Activated CD4-positive, CD25-positive, alpha-beta regulatory T cell (primary cell): ENCODE measurements at regions not wholly inside any gene's neighbourhood (a gene's known extent, or its start where the extent isn't known, plus 50 kb on each side); places are given as distances from the start of the nearest gene placed in this dataset.
A peak's percentile ranks its signal among the peaks of the same experiment; 100 is the strongest.

Experiments
- DNase-seq, 4 experiments: peaks; one replicate each; lab custom pipeline; 2025; lab: John Stamatoyannopoulos, UW

DNA sequence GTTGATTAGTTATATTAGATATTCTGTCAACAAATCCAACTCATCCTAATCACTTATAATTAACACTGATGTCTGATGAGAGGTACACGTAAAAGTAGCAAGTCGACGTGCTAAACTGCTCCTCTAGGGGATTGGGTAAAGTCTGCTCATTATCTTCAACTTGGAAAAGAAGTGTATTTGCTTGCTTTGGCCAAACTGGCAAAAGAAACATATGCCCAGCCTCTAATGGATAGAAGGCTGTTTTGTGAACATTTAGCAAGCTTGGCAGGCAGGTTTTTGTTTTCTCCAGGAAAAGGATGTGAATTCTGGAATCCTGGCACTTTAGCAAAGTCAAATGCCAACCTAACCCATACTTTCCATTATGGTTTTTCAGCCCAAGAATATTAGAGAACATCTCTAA is 264.8 kb downstream of the TBL1XR1 start:
- DNase-seq, result no peak

DNA sequence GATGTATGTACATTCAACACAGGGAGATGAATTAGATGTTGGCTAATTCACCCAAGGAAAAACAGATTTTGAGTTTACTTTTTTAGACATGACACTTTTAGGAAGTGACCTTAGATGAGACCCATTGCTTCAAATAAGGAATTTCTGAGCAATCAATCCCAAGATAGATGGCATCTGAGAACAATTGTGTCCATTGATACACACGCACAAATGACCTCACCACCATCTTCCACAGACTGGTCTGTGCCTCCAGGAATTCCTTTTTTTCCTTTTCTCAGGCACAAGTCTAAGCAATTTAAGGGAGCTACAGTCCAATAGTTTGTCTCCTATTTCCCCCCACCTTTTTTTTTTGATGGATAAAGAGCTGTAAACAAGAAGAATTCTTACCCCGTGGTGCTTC is 265.3 kb downstream of the TBL1XR1 start:
- no peak for DNase-seq

DNA sequence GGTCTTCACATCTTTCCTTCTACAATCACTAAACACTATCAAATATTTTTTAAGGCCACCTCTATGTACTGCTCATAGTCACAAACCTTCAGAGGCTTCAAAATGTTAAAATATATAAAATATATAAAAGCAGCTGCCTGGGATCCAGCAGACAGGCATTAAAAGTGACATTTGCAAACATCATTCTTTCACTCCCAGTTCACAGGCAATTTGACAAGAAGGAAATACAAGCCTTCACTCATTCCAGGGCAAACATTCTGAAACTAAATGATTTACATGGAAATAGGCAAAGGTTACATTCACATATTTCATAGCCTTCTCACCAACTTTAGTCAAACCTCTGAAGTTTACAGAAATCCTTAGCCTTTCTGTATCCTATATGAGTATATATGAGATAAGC is 266.3 kb downstream of the TBL1XR1 start:
- no peak for DNase-seq

DNA sequence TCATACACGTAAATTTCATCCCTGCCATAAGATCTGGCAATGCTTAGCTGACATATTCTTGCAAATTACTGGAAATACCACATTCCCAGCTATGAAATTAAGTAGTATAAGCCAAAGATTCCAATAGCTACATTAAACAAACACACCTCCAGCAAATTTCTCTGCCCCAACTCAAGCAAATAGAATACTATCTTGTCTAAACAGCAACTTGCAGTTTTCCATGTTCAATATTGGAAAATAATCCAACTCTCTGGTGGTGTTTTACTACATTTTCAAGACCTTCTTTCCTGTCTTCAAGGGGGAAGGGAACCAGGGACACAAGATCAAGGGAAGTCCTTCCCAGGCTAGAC is 268.7 kb downstream of the TBL1XR1 start:
- DNase-seq, result no peak

DNA sequence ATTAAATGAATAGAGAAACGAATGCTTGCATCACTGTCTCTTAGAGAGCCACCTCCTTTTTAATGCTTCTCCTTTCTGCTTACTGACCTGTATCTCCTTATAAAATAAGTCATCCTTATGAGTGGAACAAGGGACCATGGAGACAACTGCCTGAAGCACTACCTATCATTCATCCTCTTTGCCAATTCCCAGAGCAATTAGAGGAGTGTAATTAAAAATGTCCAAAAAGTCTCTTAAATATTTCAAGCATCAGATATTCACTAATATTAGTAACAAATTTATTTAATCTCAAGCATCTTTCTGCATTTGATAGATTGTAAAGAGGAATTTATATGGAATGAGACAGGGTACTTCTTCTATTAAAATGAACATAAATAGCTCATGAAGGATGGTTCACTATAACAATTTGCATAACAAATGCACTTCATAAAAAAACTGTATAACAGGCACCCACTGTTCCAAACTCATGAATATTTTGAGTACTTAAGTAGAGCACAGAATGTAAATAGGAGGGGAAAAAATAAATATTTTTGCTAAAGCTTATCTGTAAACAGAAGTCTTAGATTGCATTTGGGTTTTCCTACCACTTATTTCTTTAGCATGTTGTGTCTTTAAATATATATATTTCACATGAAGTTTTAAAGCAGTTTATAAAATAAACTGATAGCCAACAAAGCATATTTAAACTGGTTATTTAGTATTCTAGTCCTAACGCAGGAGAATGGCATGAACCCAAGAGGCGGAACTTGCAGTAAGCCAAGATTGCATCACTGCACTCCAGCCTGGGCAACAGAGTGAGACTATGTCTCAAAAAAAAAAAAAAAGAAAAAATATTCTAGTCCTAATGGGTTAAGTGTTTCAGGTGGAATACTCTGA is 269.3 kb downstream of the TBL1XR1 start:
- no peak for DNase-seq

DNA sequence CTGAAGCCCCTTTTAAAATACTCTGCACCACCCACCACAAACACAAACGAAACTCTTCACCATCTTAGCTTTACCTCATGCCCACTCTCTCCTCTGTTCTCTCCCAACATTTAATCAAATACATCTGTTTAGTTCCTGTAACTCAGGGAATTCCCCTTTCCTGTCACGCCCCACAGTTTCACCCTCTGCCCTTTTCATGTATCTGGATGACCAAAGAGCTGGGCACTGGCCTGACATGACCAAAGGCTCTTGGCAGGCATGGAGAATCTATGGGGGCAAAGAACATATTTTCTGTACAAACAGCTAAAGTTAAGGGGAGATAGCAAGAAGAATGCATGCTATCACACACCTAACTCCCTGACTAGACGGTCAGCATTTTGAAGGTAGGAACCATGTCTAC is 270.0 kb downstream of the TBL1XR1 start:
- DNase-seq, result no peak

DNA sequence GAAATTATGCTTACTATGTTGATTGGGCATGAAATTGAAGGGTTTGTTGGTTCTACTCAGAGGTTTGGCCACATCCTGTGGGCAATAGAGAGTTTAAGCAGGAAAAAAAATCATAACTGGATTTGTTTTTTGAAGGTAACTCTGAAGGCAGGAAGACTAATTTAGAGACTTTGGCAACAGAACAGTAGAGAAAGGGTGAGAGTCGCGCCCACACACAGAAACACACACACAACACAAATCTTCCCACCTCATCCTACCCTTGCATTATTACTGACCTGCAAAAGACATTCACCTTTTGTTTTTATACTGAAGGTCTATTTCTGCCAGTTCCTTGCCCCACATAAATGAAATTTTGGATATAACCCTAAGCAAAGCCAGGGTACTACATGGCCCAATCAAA is 270.6 kb downstream of the TBL1XR1 start:
- DNase-seq, result no peak

DNA sequence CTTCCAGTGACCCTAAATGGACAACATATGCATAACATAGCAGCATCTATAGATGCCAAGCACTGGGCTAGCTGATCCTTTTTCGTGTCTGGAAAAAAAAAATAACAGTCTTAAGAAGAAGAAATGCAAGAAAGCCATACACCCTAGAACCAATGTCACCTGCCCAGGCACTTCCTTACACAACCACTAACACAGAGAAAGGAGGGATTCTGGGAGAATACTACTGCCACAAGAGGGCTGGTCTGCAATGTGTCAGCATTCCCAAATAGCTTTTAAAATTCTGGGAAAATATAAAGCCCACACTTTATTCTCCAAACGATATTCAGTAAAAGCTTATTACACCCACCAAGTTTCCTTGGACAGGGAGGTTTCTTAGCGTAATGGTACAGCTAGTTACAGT is 271.2 kb downstream of the TBL1XR1 start:
- DNase-seq, result no peak

DNA sequence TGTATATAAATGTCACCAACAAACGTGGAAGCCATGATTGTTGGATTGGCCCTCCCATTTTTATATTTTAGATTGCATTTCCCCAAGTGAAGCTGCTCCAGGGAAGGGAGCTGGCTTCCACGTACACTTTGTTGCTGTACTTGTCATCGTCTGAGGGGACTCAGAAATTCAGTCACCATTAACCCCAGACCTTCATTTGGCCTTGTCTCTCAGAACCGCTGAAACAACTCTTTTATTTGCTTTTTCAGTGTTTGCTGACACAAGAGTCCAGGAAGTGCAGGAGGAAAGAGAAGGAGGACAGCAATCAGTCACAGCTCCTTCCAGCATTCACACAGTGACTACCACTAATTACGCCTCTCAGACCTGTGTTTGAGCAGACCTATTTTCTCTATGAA is 276.5 kb downstream of the TBL1XR1 start:
- no peak for DNase-seq

DNA sequence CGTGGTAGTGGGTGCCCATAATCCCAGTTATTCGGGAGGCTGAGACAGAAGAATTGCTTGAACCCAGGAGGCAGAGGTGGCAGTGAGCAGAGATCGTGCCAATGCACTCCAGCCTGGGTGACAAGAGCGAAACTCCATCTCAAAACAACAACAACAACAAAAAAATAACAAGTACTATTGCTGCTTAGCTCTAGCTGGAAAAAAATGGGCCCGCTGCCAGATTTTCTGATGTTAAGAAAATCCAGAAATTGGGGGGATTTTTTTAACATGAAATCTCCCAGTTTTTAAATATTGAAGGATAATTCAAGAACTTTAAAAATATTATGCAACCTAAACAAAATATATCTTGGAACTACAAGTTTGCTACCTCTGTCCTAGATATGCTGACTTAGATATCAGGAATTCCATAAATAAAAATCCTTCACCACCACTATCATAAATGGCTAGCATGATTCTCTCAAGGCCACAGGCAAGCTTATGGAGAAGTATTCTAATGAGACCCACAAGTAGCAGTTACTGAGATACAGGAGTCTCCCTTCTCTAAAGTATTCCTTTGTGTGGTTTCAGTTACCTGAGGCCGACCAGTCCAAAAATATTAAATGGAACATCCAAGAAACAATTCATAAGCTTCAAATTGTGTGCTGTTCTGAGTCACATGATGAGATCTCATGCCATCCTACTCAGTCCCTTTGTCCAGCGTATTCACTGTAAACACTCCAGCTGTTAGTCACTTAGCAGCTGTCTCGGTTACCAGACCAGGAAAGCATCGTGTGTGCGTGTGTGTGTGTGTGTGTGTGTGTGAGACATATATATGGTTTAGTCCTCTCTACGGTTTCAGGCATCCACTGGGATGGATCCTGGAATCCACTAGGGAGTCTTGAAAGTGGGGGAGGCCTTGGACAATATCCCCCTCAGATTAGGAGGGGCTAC is 277.2 kb downstream of the TBL1XR1 start:
- DNase-seq, result no peak

DNA sequence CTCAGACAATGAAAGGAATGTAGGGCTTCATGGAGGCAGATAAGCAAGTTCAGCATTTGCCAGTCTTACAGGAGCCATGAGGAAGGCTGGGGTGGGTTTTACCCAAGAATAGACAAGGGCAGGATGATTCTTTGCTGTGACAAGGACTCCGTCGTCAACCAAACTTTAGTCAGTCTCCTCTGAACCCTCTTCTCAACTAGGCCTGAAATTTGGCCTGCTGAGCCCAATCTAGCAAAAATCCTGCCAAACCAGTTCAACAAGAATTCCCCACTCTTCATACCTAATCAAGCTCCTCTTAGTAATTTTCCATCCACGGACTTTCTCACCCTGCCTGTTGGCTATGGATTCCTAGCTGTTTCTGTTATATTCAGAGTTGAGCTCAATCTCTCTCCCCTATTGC is 280.5 kb downstream of the TBL1XR1 start:
- no peak for DNase-seq

DNA sequence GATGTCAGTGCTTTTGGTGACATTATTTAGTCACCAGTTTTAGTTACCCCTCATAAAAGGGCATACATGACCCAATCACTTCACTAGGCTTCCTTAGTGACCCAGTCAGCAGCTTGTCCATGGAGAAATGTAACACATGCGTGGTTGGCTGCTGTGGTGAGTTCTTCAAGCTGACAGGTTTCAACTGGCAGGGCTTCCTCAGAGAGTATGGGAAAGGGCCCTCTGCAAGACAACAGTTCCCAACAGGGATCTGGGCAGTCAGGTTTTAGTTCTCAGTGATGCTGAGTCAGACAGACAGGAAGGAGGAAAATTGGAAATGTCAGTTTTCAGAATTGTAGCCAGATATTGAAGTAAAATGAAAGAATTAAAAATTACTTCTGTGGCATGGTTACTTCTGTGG is 282.5 kb downstream of the TBL1XR1 start:
- DNase-seq, result no peak

DNA sequence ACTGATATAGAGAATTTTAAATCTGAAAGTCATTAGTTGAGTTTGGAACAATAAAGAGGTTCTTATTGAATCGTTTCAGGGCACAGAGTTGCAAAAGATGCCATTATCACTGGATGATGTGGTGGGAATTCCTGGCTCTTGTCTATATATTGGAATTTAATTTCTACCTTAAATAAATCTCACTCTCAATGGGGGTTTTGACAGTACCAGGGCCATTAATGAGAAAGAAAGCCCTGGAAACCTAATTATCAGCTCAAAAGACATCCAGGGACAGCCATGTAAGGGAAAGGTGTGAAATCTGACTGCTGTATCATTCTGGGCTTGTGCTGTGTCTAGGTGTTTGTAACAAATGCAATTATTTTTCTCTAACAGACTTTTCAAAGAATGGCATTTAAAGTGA is 285.7 kb downstream of the TBL1XR1 start:
- DNase-seq, result no peak

DNA sequence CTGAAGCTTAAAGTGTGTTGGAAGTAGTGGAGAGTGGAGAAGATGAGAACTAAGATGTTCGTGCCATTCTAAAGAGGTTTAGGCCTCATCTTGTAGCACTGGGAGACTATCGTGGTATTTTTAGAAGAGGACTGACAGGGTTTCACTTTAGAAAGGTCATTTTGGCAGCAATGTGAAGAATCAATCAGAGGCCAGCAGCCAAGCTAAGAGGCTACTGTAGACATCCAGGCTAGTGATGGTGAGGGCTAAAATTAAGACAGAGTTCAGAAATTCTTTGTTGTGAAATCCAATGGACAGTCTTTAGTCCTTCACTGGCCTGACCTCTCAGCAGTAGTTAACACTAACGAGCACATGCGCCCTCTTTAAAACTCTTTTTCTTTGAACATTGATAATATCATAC is 288.2 kb downstream of the TBL1XR1 start:
- DNase-seq, result no peak

DNA sequence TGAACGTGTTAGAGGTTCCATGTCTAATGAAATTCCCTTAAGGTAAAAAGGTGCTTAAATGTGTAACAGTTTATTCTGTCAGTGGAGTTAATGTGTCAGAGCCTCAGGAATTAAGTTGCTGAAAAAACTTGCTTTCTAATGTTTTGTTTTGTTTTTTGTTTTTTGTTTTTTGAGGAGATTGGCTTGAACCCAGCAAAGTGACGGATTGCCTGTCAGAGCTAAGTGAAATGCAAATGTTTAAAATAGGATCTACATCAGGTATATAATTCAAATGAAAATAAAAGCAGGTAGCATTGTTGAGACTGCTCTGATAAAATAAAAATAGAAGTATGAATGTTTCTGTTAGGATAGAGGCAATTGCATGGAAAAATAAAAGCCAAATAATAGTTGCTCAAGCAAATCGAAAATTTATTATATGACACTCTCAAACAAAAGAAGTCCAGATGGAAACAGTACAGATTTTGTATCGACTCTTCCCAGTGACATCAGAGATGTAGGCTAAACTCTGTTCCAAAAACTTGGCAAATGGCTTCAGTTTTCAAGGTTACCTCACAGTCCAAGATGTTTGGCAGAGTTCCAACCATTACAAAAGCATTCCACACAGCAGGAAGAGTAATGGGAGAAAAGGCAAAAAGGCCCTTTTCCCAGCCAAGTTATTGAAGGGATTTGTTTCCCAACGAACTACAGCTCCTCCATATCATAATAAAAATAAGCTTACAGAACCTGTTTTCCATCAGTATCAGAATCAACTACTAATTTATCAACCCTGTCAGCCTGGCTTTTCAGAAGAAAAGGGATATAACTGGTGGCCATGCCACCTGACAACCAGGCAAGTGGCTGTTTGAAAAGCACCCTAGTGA is 291.0 kb downstream of the TBL1XR1 start:
- DNase-seq, result no peak

DNA sequence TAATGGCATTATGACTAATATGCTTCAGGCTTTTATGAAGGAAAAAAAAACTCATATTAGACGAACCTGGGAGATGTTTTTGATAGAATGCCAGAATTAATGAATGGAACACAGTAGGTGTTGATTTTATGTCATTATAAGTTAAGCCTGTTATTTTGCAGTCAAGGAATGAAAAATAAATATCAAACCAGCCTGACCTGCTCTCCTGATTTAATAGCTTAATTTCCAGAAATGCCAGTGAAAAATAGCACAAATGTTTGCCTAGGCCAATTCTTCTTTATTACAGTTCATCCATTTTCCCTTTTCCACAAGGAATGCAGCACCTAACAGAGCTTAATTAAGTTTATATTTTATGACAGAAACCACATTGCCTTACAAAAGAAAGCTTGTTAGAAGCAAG is 292.0 kb downstream of the TBL1XR1 start:
- no peak for DNase-seq

DNA sequence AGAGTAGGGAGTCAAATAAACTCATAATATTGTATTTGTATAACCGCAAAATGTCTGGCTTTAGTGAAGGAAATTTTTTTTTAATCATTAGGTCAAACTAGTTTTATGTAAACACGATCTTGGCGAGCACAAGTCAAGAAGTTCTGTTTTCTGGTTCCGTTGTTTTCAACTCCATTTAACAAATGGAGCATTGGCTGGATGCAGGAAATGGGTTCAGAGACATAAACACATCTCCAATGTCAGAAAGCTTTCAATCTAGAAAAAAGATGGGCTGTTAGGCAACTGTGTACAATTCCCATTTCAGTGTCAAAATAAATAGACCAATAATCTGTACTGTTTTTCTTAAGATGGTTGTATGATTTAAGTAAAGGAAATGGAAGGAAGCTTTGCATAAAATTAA is 292.8 kb downstream of the TBL1XR1 start:
- no peak for DNase-seq

DNA sequence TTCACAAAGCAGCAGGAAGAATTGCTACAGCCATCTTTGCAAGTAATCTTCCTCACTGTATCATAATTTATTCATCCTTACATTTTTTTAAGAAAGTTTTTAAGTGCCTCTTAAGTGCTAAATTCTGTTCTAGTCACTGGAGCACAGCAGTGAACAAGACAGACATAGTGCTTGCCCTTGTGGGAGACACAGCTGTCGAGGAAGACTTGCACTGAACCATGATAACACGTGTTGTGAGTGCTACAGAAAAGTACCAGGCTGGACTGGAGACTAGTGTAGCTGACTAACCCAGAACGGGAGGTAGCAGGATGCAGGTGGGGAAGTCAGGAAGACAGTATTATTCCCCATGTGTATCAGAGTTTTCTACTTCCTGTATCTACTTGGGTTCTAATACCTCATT is 300.6 kb downstream of the TBL1XR1 start:
- DNase-seq, result no peak

DNA sequence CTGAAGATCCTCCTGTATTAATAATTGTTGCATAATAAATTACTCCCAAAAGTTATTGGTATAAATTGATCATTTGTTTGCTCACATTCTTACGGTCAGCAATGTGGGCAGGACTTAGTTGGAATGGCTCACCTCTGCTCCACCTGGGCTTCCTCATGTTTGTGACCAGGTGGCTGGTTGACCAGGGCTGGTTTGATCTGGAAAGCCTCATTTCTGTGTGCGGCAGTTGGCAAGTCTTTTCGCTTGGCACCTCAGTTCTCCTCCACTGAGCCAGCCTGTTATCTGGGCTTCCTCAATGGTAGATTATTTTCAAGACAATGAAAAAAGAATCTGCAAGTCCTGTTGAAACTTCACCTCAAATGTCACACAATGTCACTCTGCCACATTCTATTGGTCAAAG is 301.1 kb downstream of the TBL1XR1 start:
- DNase-seq, result no peak

DNA sequence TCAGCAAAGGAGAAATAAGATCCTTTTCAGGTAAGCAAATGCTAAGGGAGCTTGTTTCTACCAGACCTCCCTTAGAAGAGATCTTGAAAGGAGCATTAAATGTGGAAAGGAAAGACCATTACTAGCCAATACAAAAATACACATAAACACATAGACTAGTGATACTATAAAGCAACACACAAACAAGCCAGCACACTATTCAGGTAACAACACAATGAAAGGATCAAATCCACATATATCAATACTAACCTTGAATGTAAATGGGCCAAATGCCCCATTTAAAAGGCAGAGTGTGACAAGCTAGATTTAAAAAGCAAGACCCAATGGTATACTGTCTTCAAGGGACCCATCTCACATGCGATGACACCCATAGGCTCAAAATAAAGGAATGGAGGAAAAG is 317.6 kb downstream of the TBL1XR1 start:
- DNase-seq, result no peak

DNA sequence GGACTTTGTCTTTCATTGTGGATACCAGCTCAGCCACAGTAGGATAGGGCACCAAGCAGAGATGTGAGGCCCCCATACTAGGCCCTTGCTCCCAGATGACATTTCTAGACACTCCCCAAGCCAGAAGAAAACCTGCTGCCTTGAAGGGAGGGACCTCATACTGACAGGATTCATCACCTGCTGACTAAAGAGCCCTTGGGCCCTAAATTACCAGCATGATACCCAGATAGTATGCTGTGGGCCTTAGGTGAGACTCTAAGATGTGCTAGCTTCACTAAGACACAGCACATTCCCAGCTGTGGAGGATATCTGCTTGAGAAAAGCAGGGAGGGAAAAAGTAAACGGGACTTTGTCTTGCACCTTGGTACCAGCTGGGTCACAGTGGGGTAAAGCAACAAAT is 324.0 kb downstream of the TBL1XR1 start:
- DNase-seq, result no peak

DNA sequence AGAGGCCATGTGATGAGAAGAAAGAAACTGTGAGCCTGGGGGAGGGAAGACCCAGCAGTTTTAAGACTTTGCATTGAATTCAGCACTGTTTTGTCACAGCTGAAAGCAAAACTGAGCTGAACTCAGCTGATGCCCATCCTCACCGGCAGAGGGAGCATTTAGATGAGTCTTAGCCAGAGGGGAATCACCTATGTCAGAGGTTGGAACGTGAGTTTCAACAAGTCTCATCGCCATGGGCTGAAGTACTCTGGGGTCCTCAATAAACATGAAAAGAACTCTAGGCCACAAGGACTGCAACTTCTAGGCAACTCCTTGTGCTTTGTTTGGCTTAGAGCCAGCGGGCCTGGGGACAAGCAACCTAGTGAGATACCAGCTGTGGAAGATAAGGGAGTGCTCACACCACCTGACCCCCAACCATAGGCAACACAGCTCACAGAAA is 324.5 kb downstream of the TBL1XR1 start:
- peak in 3 of 4 experiments; percentile 1 to 24 (median 6) for DNase-seq
